ENCODE measurements at regions not wholly inside any gene's neighbourhood (a gene's known extent, or its start where the extent isn't known, plus 50 kb on each side); places are given as distances from the start of the nearest gene placed in this dataset.

DNA sequence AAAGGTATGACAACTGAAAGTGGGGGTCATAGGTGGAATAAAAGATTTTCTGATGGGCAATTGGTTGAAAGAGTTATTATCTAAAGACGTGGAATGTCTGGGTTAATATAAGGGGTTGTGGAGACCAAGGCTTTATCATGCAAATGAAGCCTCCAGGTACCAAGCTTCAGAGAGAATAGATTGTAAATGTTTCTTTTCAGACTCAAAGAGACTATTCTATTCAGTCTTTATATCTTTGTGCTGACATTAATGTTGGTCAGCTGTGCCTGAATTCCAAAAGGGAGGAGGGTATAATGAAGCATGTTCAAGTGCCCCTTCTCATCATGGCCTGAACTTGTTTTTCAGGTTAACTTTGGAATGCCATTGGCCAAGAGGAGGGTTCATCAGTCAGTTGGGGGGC, 145.3 kb downstream of the SETD4 start:
- Histone ChIP-seq H3K27me3 (no peaks in the 10 kb centered on the region), H3K27ac (no peak overlapping the region), H3K36me3 (no peaks in the 10 kb centered on the region), H3K4me1 (no peaks in the 10 kb centered on the region), H3K9me3 (no peaks in the 10 kb centered on the region), H3K4me3 (no peak overlapping the region)
- TF ChIP-seq CTCF (IDR thresholded peaks at IDR 0.05) (no peak), POLR2A (IDR thresholded peaks at IDR 0.05) (no peak)
- DNase-seq: no peak

- Histone ChIP-seq H3K27ac (no peak overlapping the region), H3K4me3 (no peak overlapping the region), H3K27me3 (no peaks in the 10 kb centered on the region), H3K4me1 (no peaks in the 10 kb centered on the region), H3K9me3 (no peaks in the 10 kb centered on the region), H3K36me3 (no peaks in the 10 kb centered on the region)
- DNase-seq: no peak
- TF ChIP-seq CTCF (IDR thresholded peaks at IDR 0.05) (no peak), POLR2A (IDR thresholded peaks at IDR 0.05) (no peak)
Observed at GRCh38 chr21:35911412-35912191, 148.7 kb downstream of the SETD4 start.

DNA sequence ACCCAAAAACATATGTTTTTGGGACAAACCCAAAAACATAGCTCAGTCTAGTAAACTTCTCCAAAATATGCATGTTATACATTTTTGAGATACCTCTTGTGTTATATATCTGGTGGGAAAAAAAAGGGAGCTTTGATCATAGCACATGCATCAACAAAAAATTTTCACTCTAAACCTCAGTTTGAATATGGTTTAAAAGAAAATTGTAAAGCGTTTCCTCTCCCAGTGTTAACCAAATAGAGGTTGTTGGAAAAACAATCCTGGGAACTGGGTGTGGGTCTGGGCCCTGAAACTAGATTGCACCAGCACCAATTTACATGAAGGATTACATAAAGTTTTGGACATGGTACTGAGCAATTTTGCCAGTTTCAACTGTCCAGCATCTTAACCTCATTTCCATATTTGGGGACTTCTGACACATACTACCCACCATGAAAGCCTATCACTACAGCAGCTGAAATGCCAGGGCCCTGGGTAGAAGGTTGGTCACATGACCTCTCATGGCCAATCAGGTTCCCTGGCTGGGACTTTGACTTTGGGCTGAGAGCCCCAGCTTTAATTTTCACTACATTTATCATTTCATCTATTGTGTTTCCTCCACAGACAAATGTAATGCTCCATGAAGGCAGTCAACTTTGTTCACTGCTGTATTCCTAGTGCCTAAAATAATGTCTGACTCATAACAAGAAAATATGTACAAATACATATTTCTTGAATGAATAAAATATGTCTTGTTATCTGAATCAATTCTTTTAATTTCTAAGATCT, 150.7 kb downstream of the SETD4 start:
- Histone ChIP-seq H3K36me3 (no peaks in the 10 kb centered on the region), H3K9me3 (no peaks in the 10 kb centered on the region), H3K27me3 (no peaks in the 10 kb centered on the region), H3K4me1 (no peaks in the 10 kb centered on the region), H3K27ac (no peak overlapping the region), H3K4me3 (no peak overlapping the region)
- TF ChIP-seq POLR2A (IDR thresholded peaks at IDR 0.05): no peak
- no peak for TF ChIP-seq CTCF (IDR thresholded peaks at IDR 0.05)
- no peak for DNase-seq

- TF ChIP-seq CTCF (IDR thresholded peaks at IDR 0.05) (no peak), POLR2A (IDR thresholded peaks at IDR 0.05) (no peak)
- Histone ChIP-seq H3K27ac (no peak overlapping the region), H3K27me3 (no peaks in the 10 kb centered on the region), H3K4me3 (no peak overlapping the region), H3K36me3 (no peaks in the 10 kb centered on the region), H3K9me3 (no peaks in the 10 kb centered on the region), H3K4me1 (no peaks in the 10 kb centered on the region)
- DNase-seq: no peak
Observed at GRCh38 chr21:35908311-35909078, 151.8 kb downstream of the SETD4 start.

GRCh38 chr21:35906586-35906985, 153.7 kb downstream of the SETD4 start:
- no peaks in the 10 kb centered on the region for H3K9me3 ChIP-seq
- no peaks in the 10 kb centered on the region for H3K36me3 ChIP-seq
- no peaks in the 10 kb centered on the region for H3K27me3 ChIP-seq
- no peak overlapping the region for H3K4me3 ChIP-seq
- TF ChIP-seq CTCF (IDR thresholded peaks at IDR 0.05) (no peak), POLR2A (IDR thresholded peaks at IDR 0.05) (no peak)
- no peaks in the 10 kb centered on the region for H3K4me1 ChIP-seq
- no peak overlapping the region for H3K27ac ChIP-seq
- no peak for DNase-seq
